CD4-positive, alpha-beta T cell (primary cell): ENCODE measurements at regions not wholly inside any gene's neighbourhood (a gene's known extent, or its start where the extent isn't known, plus 50 kb on each side); places are given as distances from the start of the nearest gene placed in this dataset.

Experiments used
- ATAC-seq: fragments of 200-7000 bp; cut with Tn5 transposase; one replicate; pipeline ENCODE4 v1.10.0; 2022; ENCODE audit warnings: mild to moderate bottlenecking; ENCODE audit not compliant: poor library complexity
- CTCF ChIA-PET: fragments of 350-600 bp; sonication (Branson Sonifier 250); formaldehyde crosslinking; loops from one replicate; lab custom pipeline; 2021; ENCODE audit warnings: antibody characterized with exemption, inconsistent platforms; lab: Charles Lee
- POLR2A ChIA-PET: fragments of 350-600 bp; sonication (Branson Sonifier 250); formaldehyde crosslinking; loops from one replicate; lab custom pipeline; 2021; ENCODE audit warnings: antibody characterized with exemption, inconsistent platforms; lab: Charles Lee
- DNase-seq, 14 experiments: peaks; one replicate each; pipeline ENCODE4 v3.0.0-alpha.2; 2013 to 2020; ENCODE audit warnings: mixed read lengths in 2 of 14
- H3K27ac ChIP-seq, 2 donors: one replicate each; pipeline versions ENCODE4 v1.5.1 to v1.7.0; 2013; ENCODE audit warnings: low read length in 2 of 2, low read depth in 1 of 2, mild to moderate bottlenecking in 1 of 2
- H3K27me3 ChIP-seq, 2 experiments: 1 replicate in 1 of 2; 2 replicates in 1 of 2; pipeline versions ENCODE4 v1.6.1 to v1.7.0; 2013; ENCODE audit warnings: low read length in 2 of 2, control low read depth in 1 of 2, mild to moderate bottlenecking in 1 of 2, moderate library complexity in 1 of 2; ENCODE audit not compliant: insufficient read depth in 2 of 2, control insufficient read depth in 1 of 2
- H3K36me3 ChIP-seq: one replicate; pipeline ENCODE4 v1.6.1; 2013; ENCODE audit warnings: low read length, control low read depth; ENCODE audit not compliant: insufficient read depth
- H3K4me1 ChIP-seq: one replicate; pipeline ENCODE4 v1.6.1; 2013; ENCODE audit warnings: low read length, control low read depth; ENCODE audit not compliant: insufficient read depth
- H3K4me3 ChIP-seq: one replicate; pipeline ENCODE4 v1.5.1; 2013; ENCODE audit warnings: mild to moderate bottlenecking, low read length, moderate library complexity
- H3K9me3 ChIP-seq, 2 experiments: 1 replicate in 1 of 2; 2 replicates in 1 of 2; pipeline versions ENCODE4 v1.6.1 to v1.7.0; 2013; ENCODE audit warnings: low read length in 2 of 2, mild to moderate bottlenecking in 2 of 2, control low read depth in 1 of 2, moderate library complexity in 1 of 2; ENCODE audit not compliant: control insufficient read depth in 1 of 2, insufficient read depth in 1 of 2
- H3K27ac Mint-ChIP-seq: one replicate; pipeline ENCODE4 v1.8.0; 2020; ENCODE audit warnings: mixed read lengths
- H3K27me3 Mint-ChIP-seq: one replicate; pipeline ENCODE4 v1.8.0; 2021; ENCODE audit warnings: mixed read lengths
- H3K36me3 Mint-ChIP-seq: one replicate; pipeline ENCODE4 v1.8.0; 2021; ENCODE audit warnings: low read depth, mixed read lengths
- H3K4me1 Mint-ChIP-seq: one replicate; pipeline ENCODE4 v1.8.0; 2021; ENCODE audit warnings: low read depth, mixed read lengths
- H3K4me3 Mint-ChIP-seq: one replicate; pipeline ENCODE4 v1.8.0; 2020; ENCODE audit warnings: mild to moderate bottlenecking, mixed read lengths
- H3K9me3 Mint-ChIP-seq: one replicate; pipeline ENCODE4 v1.8.0; 2020; ENCODE audit warnings: mixed read lengths
- CTCF ChIP-seq: fragments of 200-600 bp; IDR thresholded peaks from one replicate; pipeline ENCODE4 v1.8.0; 2022; ENCODE audit warnings: antibody characterized with exemption, mild to moderate bottlenecking
- intact Hi-C, 2 experiments: fragments of 100-400 bp; cut with DNase I in 1 of 2; cut with micrococcal nuclease in 1 of 2; formaldehyde crosslinking; loops; one replicate each; pipeline versions ENCODE4 v1.15.1 to v1.9.0; 2023 to 2025; cut with DNase I, micrococcal nuclease

GRCh38 chr21:29232530-29233255, 66.0 kb upstream of the BACH1 start:
- Mint-ChIP-seq H3K9me3 (no peaks in the 10 kb centered on the region), H3K4me3 (no peak overlapping the region), H3K27ac (no peak overlapping the region), H3K4me1 (peaks cover 5% of the 10 kb centered on the region), H3K36me3 (no peaks in the 10 kb centered on the region), H3K27me3 (peaks cover 6% of the 10 kb centered on the region)
- intact Hi-C loops: no loop called here
- H3K9me3 ChIP-seq: no peaks in the 10 kb centered on the region
- POLR2A ChIA-PET: no interaction called here
- H3K36me3 ChIP-seq: no peaks in the 10 kb centered on the region
- no peaks in the 10 kb centered on the region for H3K27me3 ChIP-seq
- H3K27ac ChIP-seq: no peak overlapping the region
- CTCF ChIA-PET: interaction anchor here (1.3 kb wide), 2 partner anchors 36 to 139 kb away, joined by 3 to 4 read pairs; no protein-coding TSS in a partner anchor
- no peaks in the 10 kb centered on the region for H3K4me1 ChIP-seq
- no peak overlapping the region for H3K4me3 ChIP-seq
- no peak for DNase-seq
- no peak for ATAC-seq
- TF ChIP-seq CTCF: no peak

GRCh38 chr21:29233256-29233546, 65.5 kb upstream of the BACH1 start:
- H3K36me3 Mint-ChIP-seq: no peaks in the 10 kb centered on the region
- Histone ChIP-seq H3K36me3 (no peaks in the 10 kb centered on the region), H3K4me3 (no peak overlapping the region), H3K27ac (no peak overlapping the region), H3K9me3 (no peaks in the 10 kb centered on the region), H3K27me3 (no peaks in the 10 kb centered on the region), H3K4me1 (no peaks in the 10 kb centered on the region)
- H3K4me3 Mint-ChIP-seq: no peak overlapping the region
- H3K4me1 Mint-ChIP-seq: peaks cover 5% of the 10 kb centered on the region
- no peak overlapping the region for H3K27ac Mint-ChIP-seq
- CTCF ChIA-PET: interaction anchor here (1.3 kb wide), 1 partner anchor 139 kb away, joined by 4 read pairs; no protein-coding TSS in a partner anchor
- DNase-seq (peak in 3 of 14 experiments; percentile 8 to 34 (median 29)), ATAC-seq (no peak)
- POLR2A ChIA-PET: no interaction called here
- no peaks in the 10 kb centered on the region for H3K9me3 Mint-ChIP-seq
- H3K27me3 Mint-ChIP-seq: peaks cover 6% of the 10 kb centered on the region
- TF ChIP-seq CTCF: no peak
- intact Hi-C loops: no loop called here

- no peak overlapping the region for H3K27ac ChIP-seq
- no peaks in the 10 kb centered on the region for H3K9me3 Mint-ChIP-seq
- no peaks in the 10 kb centered on the region for H3K4me1 ChIP-seq
- H3K9me3 ChIP-seq: no peaks in the 10 kb centered on the region
- H3K4me3 ChIP-seq: no peak overlapping the region
- H3K27me3 Mint-ChIP-seq: peaks cover 6% of the 10 kb centered on the region
- no peak for ATAC-seq
- no peaks in the 10 kb centered on the region for H3K27me3 ChIP-seq
- CTCF ChIA-PET: interaction anchor here (1.3 kb wide), 1 partner anchor 138 kb away, joined by 4 read pairs; no protein-coding TSS in a partner anchor
- H3K36me3 Mint-ChIP-seq: no peaks in the 10 kb centered on the region
- peak in 2 of 14 experiments; percentile 24 to 30 for DNase-seq
- intact Hi-C loops: no loop called here
- no peak overlapping the region for H3K27ac Mint-ChIP-seq
- H3K4me1 Mint-ChIP-seq: peaks cover 5% of the 10 kb centered on the region
- POLR2A ChIA-PET: no interaction called here
- no peak overlapping the region for H3K4me3 Mint-ChIP-seq
- TF ChIP-seq CTCF: no peak
- H3K36me3 ChIP-seq: no peaks in the 10 kb centered on the region
These were observed 64.8 kb upstream of the BACH1 start for GRCh38 chr21:29233611-29234540.
